Thyroid gland (tissue), 4 donors: ENCODE measurements at regions not wholly inside any gene's neighbourhood (a gene's known extent, or its start where the extent isn't known, plus 50 kb on each side); places are given as distances from the start of the nearest gene placed in this dataset.

Experiments used
- POLR2A ChIP-seq, 2 donors: fragments of 450-650 bp; IDR thresholded peaks; one replicate each; pipeline ENCODE4 v1.6.1; 2017; ENCODE audit warnings: antibody characterized with exemption in 2 of 2, mild to moderate bottlenecking in 2 of 2, moderate library complexity in 1 of 2
- TF ChIP-seq, protein P1 (sequence below), 6 experiments: fragments of 200-600 bp in 3 of 6; fragments of 450-650 bp in 3 of 6; sonication (generic) in 3 of 6; IDR thresholded peaks; one replicate each; pipeline ENCODE4 v1.5.1; 2016 to 2019; ENCODE audit warnings: antibody characterized with exemption in 6 of 6, mild to moderate bottlenecking in 2 of 6, inconsistent platforms in 1 of 6, moderate library complexity in 1 of 6

GRCh38 chr4:10808591-10808990 lies 124.0 kb upstream of the CLNK start:
- TF ChIP-seq, protein P1, sequence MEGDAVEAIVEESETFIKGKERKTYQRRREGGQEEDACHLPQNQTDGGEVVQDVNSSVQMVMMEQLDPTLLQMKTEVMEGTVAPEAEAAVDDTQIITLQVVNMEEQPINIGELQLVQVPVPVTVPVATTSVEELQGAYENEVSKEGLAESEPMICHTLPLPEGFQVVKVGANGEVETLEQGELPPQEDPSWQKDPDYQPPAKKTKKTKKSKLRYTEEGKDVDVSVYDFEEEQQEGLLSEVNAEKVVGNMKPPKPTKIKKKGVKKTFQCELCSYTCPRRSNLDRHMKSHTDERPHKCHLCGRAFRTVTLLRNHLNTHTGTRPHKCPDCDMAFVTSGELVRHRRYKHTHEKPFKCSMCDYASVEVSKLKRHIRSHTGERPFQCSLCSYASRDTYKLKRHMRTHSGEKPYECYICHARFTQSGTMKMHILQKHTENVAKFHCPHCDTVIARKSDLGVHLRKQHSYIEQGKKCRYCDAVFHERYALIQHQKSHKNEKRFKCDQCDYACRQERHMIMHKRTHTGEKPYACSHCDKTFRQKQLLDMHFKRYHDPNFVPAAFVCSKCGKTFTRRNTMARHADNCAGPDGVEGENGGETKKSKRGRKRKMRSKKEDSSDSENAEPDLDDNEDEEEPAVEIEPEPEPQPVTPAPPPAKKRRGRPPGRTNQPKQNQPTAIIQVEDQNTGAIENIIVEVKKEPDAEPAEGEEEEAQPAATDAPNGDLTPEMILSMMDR (IDR thresholded peaks at IDR 0.05): no peak
- no peak for TF ChIP-seq POLR2A (IDR thresholded peaks at IDR 0.05)
